ENCODE measurements at regions not wholly inside any gene's neighbourhood (a gene's known extent, or its start where the extent isn't known, plus 50 kb on each side); places are given as distances from the start of the nearest gene placed in this dataset.

GRCh38 chr2:45279356-45279755, 270.1 kb upstream of the SIX2 start:
- no peak for TF ChIP-seq POLR2A (IDR thresholded peaks at IDR 0.05; ENCODE audit: low read depth, low read length)
- TF ChIP-seq POU2F2 (IDR thresholded peaks at IDR 0.05; ENCODE audit: low read depth, low read length): no peak
- DNase-seq (ENCODE audit: insufficient read length, low spot score) (no peak), FAIRE-seq (no peak)

DNA sequence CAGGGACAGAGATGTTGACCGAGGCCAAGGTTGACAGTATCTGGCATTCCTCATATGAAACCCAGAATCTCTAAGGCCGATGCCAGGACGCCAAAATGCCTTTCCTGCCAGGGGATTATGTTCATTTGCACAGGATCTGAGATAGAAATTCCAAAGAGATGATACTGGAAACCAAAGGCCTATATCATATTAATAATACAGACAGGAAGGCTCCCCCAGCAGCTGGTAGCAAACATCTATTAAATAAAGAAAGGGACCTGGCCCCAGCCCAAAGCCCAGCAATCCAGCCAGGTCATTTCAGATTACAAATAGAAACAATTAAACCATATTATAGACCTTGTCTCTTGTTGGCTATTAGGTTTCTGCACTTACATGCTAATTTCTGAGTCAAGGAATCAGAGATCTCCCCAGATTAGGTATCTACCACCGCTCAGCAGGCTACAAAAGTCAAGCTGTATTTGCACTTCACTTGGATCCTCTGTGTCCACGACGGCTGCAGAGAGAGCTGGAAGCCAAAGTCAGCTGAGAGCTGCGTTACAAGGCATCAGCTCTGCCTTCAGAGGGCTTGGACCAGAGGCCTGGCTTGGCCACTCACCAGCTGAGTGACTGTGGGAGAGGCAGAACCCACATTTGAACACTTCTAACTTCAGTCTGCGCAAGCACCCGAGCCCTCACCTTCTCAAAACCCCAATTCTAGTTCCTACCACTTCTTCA, 269.3 kb upstream of the SIX2 start:
- no peak for FAIRE-seq
- DNase-seq (ENCODE audit: insufficient read length, low spot score): no peak
- no peak for TF ChIP-seq POU2F2 (IDR thresholded peaks at IDR 0.05; ENCODE audit: low read depth, low read length)
- TF ChIP-seq POLR2A (IDR thresholded peaks at IDR 0.05; ENCODE audit: low read depth, low read length): no peak
- TF ChIP-seq POLR2AphosphoS5 (IDR thresholded peaks at IDR 0.05; ENCODE audit: low read depth, low read length): no peak
- no peak for TF ChIP-seq TAF1 (IDR thresholded peaks at IDR 0.05; ENCODE audit: low read depth, low read length)
- TF ChIP-seq SPI1 (IDR thresholded peaks at IDR 0.05; ENCODE audit: low read depth, low read length): no peak
- TF ChIP-seq PAX5 (IDR thresholded peaks at IDR 0.05; ENCODE audit: insufficient read depth, low read length, severe bottlenecking): no peak

DNA sequence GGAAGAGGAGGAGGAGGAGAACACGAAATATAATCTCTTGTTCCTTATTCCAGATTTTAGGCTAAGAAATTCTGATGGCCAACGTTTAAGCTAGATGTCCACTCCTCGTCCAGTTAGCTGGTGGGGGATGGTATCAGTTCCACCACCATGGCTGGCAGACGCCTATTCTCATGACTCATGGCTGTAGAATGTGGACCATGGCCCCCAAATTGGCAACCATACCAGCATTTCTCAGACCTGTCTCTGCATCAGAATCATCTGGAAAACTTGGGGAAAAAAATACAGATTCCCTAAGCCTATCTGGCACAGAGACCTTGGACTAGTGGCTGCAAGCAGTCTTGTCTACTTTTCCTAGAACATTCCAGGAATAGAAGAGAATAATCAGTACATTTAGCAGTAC, 267.7 kb upstream of the SIX2 start:
- FAIRE-seq (no peak), DNase-seq (ENCODE audit: insufficient read length, low spot score) (no peak)
- TF ChIP-seq TAF1 (IDR thresholded peaks at IDR 0.05; ENCODE audit: low read depth, low read length) (no peak), PAX5 (IDR thresholded peaks at IDR 0.05; ENCODE audit: insufficient read depth, low read length, severe bottlenecking) (no peak), POLR2A (IDR thresholded peaks at IDR 0.05; ENCODE audit: low read depth, low read length) (no peak), SPI1 (IDR thresholded peaks at IDR 0.05; ENCODE audit: low read depth, low read length) (no peak), POLR2AphosphoS5 (IDR thresholded peaks at IDR 0.05; ENCODE audit: low read depth, low read length) (no peak), POU2F2 (IDR thresholded peaks at IDR 0.05; ENCODE audit: low read depth, low read length) (no peak)

- DNase-seq (ENCODE audit: insufficient read length, low spot score) (no peak), FAIRE-seq (no peak)
- TF ChIP-seq PAX5 (IDR thresholded peaks at IDR 0.05; ENCODE audit: insufficient read depth, low read length, severe bottlenecking): no peak
- TF ChIP-seq POLR2AphosphoS5 (IDR thresholded peaks at IDR 0.05; ENCODE audit: low read depth, low read length): no peak
- TF ChIP-seq POU2F2 (IDR thresholded peaks at IDR 0.05; ENCODE audit: low read depth, low read length): no peak
- TF ChIP-seq POLR2A (IDR thresholded peaks at IDR 0.05; ENCODE audit: low read depth, low read length): no peak
- no peak for TF ChIP-seq SPI1 (IDR thresholded peaks at IDR 0.05; ENCODE audit: low read depth, low read length)
- no peak for TF ChIP-seq TAF1 (IDR thresholded peaks at IDR 0.05; ENCODE audit: low read depth, low read length)
Observed at GRCh38 chr2:45275806-45276205, 266.6 kb upstream of the SIX2 start.

- DNase-seq (ENCODE audit: insufficient read length, low spot score): no peak
- TF ChIP-seq PAX5 (IDR thresholded peaks at IDR 0.05; ENCODE audit: insufficient read depth, low read length, severe bottlenecking) (no peak), POU2F2 (IDR thresholded peaks at IDR 0.05; ENCODE audit: low read depth, low read length) (no peak), SPI1 (IDR thresholded peaks at IDR 0.05; ENCODE audit: low read depth, low read length) (no peak), TAF1 (IDR thresholded peaks at IDR 0.05; ENCODE audit: low read depth, low read length) (no peak), POLR2A (IDR thresholded peaks at IDR 0.05; ENCODE audit: low read depth, low read length) (no peak), POLR2AphosphoS5 (IDR thresholded peaks at IDR 0.05; ENCODE audit: low read depth, low read length) (no peak)
- no peak for FAIRE-seq
Observed at GRCh38 chr2:45275242-45275805, 266.1 kb upstream of the SIX2 start.

- no peak for TF ChIP-seq POU2F2 (IDR thresholded peaks at IDR 0.05; ENCODE audit: low read depth, low read length)
- TF ChIP-seq POLR2AphosphoS5 (IDR thresholded peaks at IDR 0.05; ENCODE audit: low read depth, low read length): no peak
- no peak for TF ChIP-seq PAX5 (IDR thresholded peaks at IDR 0.05; ENCODE audit: insufficient read depth, low read length, severe bottlenecking)
- TF ChIP-seq SPI1 (IDR thresholded peaks at IDR 0.05; ENCODE audit: low read depth, low read length): no peak
- no peak for TF ChIP-seq TAF1 (IDR thresholded peaks at IDR 0.05; ENCODE audit: low read depth, low read length)
- no peak for TF ChIP-seq POLR2A (IDR thresholded peaks at IDR 0.05; ENCODE audit: low read depth, low read length)
- DNase-seq (ENCODE audit: insufficient read length, low spot score): no peak
- FAIRE-seq: no peak
Observed at GRCh38 chr2:45274250-45274926, 265.1 kb upstream of the SIX2 start.

DNA sequence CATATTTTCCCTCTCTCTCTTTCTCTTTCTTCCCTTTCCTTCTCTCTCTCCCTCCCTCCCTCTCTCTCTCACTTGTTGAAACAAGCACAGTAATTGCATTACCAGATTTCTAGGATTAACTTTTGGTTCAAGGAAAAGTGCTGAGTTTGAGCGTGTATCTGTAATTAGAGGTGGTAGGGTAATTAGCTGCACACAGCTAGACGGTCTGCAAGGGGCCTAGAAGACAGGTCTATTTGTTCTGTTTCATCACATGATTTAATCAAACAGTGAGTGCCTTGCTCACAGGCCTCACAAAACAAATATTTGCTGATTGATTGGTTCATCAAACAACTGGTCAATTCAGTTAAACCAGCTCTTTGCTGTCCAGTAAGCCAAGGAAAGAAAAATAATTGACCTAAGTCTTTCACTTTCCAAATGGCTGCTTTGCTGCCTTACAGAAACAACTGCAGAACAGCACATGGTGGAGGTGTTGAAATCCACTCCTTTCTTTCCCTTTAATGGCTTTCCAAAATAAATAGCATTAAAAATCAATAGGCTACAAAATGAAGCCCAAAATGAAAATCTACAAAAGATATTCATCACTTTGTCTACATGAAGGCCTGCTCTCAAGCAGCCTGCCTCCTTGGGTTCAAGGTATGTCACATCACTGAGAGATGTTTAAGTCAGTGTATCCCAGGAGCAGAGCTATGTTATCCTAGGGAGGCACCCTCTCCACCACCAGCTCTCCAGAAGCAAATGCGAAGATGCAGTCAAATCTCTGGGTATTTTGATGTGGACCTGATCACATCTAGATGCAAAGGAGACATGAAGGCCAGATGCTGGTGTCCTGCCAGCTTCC, 264.4 kb upstream of the SIX2 start:
- TF ChIP-seq POLR2A (IDR thresholded peaks at IDR 0.05; ENCODE audit: low read depth, low read length) (no peak), POLR2AphosphoS5 (IDR thresholded peaks at IDR 0.05; ENCODE audit: low read depth, low read length) (no peak)
- no peak for FAIRE-seq
- no peak for DNase-seq (ENCODE audit: insufficient read length, low spot score)

DNA sequence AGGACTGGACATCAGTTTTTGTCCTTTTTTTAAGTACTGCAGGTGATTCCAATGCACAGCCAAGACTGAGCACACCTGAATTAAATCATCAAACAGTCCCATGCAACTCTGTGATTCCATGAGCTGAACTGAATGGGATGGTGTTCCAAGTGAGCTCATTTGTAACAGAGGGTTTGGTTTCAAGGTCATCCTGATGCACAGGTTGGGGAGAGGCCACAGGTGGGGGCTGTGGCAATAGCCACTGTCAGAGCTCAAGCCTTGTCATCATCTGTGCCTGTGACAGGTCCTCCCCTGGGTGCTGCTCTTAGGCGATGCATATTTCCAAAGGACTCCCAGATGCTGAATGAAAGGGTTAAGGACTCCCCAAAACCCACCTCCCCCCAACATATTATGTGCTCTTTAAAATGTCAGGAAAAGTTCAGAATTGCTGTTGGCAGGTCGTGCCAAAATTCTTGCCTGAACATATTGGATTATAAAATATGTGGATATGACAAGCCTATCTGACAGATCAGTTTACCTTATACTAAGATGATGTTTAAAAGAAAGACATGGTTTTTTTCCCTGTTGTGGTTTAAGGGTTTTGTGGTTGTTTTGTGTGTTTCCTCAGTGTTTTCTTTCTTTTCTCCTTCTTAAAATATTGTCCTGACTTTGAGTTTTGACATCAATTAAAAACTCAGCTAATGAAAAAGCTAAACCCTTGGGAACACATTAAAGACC, 263.5 kb upstream of the SIX2 start:
- DNase-seq (ENCODE audit: insufficient read length, low spot score) (no peak), FAIRE-seq (no peak)
- TF ChIP-seq PAX5 (IDR thresholded peaks at IDR 0.05; ENCODE audit: insufficient read depth, low read length, severe bottlenecking) (no peak), SPI1 (IDR thresholded peaks at IDR 0.05; ENCODE audit: low read depth, low read length) (no peak), POLR2AphosphoS5 (IDR thresholded peaks at IDR 0.05; ENCODE audit: low read depth, low read length) (no peak), POU2F2 (IDR thresholded peaks at IDR 0.05; ENCODE audit: low read depth, low read length) (no peak), POLR2A (IDR thresholded peaks at IDR 0.05; ENCODE audit: low read depth, low read length) (no peak), TAF1 (IDR thresholded peaks at IDR 0.05; ENCODE audit: low read depth, low read length) (no peak)
